MCF 10A (cell line): ENCODE measurements at regions not wholly inside any gene's neighbourhood (a gene's known extent, or its start where the extent isn't known, plus 50 kb on each side); places are given as distances from the start of the nearest gene placed in this dataset.

Experiments
- BruUV-seq: library from RNA; stranded (reverse); fragments of 400-500 nt; replicated peaks from 2 replicates; lab custom pipeline; 2021; lab: Mats Ljungman, UMichigan
- CTCF ChIA-PET: fragments of 300-600 bp; sonication (Branson Sonifier 250); formaldehyde crosslinking; extraction: SDS; loops from one replicate; lab custom pipeline; 2021; ENCODE audit warnings: antibody characterized with exemption, inconsistent platforms; lab: Yijun Ruan, JAX
- POLR2A ChIA-PET: fragments of 300-600, 350-650 bp; sonication (Branson Sonifier 250); formaldehyde crosslinking; extraction: SDS; loops from one replicate; lab custom pipeline; 2020; ENCODE audit warnings: antibody characterized with exemption, inconsistent platforms; lab: Yijun Ruan, JAX
- DNase-seq: peaks from one replicate; pipeline ENCODE4 v3.0.0-alpha.2; 2018; ENCODE audit not compliant: unreplicated experiment
- H3K27ac Mint-ChIP-seq: one replicate; pipeline ENCODE4 v1.8.0; 2022; ENCODE audit warnings: mild to moderate bottlenecking, low read depth, mixed read lengths; ENCODE audit not compliant: unreplicated experiment
- H3K27me3 Mint-ChIP-seq: one replicate; pipeline ENCODE4 v1.8.0; 2022; ENCODE audit warnings: mixed read lengths; ENCODE audit not compliant: insufficient read depth, unreplicated experiment
- H3K36me3 Mint-ChIP-seq: one replicate; pipeline ENCODE4 v1.8.0; 2022; ENCODE audit warnings: mild to moderate bottlenecking, moderate library complexity, mixed read lengths; ENCODE audit not compliant: insufficient read depth, unreplicated experiment
- H3K4me1 Mint-ChIP-seq: one replicate; pipeline ENCODE4 v1.8.0; 2022; ENCODE audit warnings: mixed read lengths; ENCODE audit not compliant: insufficient read depth, unreplicated experiment
- H3K4me3 Mint-ChIP-seq: one replicate; pipeline ENCODE4 v1.8.0; 2022; ENCODE audit warnings: mild to moderate bottlenecking, moderate library complexity, mixed read lengths; ENCODE audit not compliant: unreplicated experiment
- H3K9me3 Mint-ChIP-seq: one replicate; pipeline ENCODE4 v1.8.0; 2022; ENCODE audit warnings: mixed read lengths; ENCODE audit not compliant: unreplicated experiment
- intact Hi-C: fragments of 100-400 bp; cut with micrococcal nuclease; formaldehyde crosslinking; loops from 2 replicates; pipeline ENCODE4 v1.14.1; 2022
- TF ChIP-seq, protein P1 (sequence below): fragments of 200-600 bp; IDR thresholded peaks from one replicate; pipeline ENCODE4 v1.8.0; 2022; ENCODE audit warnings: antibody characterized with exemption, mild to moderate bottlenecking; ENCODE audit not compliant: unreplicated experiment

DNA sequence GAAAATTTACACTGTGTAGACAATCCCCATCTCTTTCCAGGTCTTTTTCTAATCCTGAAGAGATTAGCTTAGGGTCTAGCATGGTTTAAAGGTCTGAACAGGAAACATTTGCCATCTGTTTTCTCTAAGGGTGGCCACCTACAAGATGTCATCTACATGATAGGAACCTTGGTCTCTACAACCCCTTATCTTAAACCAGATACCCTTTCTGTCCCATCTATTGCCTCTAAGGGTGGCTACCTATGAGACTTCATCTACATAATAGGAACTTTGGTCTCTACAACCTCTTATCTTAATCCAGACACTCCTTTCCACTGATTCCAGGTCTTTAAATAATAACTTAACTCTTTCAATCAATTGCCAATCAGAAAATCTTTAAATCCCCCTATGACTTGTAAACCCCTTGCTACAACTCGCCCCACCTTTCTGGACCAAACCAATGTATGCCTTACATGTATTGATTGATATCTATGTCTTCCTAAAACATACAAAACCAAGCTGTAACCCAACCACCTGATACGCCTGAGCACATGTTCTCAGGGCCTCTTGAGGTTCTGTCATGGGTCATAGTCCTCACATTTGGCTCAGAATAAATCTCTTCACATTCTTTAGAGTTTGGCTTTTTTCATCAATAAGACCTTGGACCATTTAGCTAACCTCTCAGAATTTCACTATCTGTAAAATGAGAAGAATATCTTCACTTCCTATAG, 605.0 kb downstream of the TUSC7 start:
- no peak for DNase-seq

DNA sequence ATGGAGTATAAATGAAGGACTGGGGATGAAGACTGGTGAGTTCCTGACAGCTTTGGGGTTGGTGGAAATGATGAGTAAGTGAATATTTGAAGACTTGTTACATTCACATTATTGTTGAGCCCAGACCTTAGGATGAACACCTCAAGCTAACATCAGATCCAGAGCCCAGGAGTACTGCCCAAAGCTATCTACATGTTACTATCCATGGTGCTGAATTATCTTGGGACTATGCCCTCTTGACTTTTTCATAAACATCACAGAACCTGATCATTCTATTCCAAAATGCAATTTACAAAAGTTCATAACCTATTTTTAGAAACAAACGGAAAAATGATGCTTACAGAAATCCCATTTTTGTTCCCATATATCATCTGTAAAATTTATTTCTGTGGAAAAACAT, 613.3 kb downstream of the TUSC7 start:
- Mint-ChIP-seq H3K36me3 (no peaks in the 10 kb centered on the region), H3K27ac (no peak overlapping the region), H3K27me3 (peaks cover 49% of the 10 kb centered on the region), H3K9me3 (peaks cover 20% of the 10 kb centered on the region), H3K4me3 (no peak overlapping the region), H3K4me1 (no peaks in the 10 kb centered on the region)
- TF ChIP-seq, protein P1, sequence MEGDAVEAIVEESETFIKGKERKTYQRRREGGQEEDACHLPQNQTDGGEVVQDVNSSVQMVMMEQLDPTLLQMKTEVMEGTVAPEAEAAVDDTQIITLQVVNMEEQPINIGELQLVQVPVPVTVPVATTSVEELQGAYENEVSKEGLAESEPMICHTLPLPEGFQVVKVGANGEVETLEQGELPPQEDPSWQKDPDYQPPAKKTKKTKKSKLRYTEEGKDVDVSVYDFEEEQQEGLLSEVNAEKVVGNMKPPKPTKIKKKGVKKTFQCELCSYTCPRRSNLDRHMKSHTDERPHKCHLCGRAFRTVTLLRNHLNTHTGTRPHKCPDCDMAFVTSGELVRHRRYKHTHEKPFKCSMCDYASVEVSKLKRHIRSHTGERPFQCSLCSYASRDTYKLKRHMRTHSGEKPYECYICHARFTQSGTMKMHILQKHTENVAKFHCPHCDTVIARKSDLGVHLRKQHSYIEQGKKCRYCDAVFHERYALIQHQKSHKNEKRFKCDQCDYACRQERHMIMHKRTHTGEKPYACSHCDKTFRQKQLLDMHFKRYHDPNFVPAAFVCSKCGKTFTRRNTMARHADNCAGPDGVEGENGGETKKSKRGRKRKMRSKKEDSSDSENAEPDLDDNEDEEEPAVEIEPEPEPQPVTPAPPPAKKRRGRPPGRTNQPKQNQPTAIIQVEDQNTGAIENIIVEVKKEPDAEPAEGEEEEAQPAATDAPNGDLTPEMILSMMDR = no peak
- BruUV-seq = no TSS peak
- intact Hi-C loops = no loop called here
- CTCF ChIA-PET = interaction anchor here (0.7 kb wide), 1 partner anchor 1152 kb away, joined by 3 read pairs; no protein-coding TSS in a partner anchor
- peak; percentile 33 for DNase-seq
- POLR2A ChIA-PET = no interaction called here

More for the DNA sequence above, 605.0 kb downstream of the TUSC7 start:
- no peak overlapping the region for H3K27ac Mint-ChIP-seq
- TF ChIP-seq, protein P1 = no peak
- BruUV-seq = no TSS peak
- intact Hi-C loops = no loop called here
- peaks cover 4% of the 10 kb centered on the region for H3K9me3 Mint-ChIP-seq
- H3K4me1 Mint-ChIP-seq = no peaks in the 10 kb centered on the region
- ChIA-PET POLR2A (no interaction called here), CTCF (interaction anchor here (0.7 kb wide), 1 partner anchor 23 kb away, joined by 4 read pairs; no protein-coding TSS in a partner anchor)
- no peaks in the 10 kb centered on the region for H3K36me3 Mint-ChIP-seq
- peaks cover 39% of the 10 kb centered on the region for H3K27me3 Mint-ChIP-seq
- H3K4me3 Mint-ChIP-seq = no peak overlapping the region

DNA sequence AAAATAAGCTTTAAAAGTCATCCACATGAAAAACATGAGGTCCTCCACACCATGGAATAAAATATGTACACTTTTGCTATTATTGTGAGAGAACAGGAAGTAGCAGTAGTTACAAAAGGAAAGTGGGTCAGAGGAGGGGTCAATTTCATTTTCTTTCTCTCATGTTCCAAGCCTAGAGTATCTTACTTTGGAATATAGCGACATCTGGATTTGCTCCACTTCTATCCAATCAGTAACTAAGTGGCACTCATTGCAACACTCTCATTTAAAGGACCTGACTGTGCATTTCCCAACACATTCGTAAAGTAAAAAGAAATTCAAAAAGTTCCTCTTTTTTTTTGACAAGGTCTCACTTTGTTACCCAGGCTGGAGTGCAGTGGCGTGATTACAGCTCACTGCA, 637.3 kb downstream of the TUSC7 start:
- Mint-ChIP-seq H3K27me3 (peaks cover 44% of the 10 kb centered on the region), H3K4me1 (no peaks in the 10 kb centered on the region), H3K4me3 (no peak overlapping the region), H3K9me3 (no peaks in the 10 kb centered on the region), H3K27ac (no peak overlapping the region), H3K36me3 (no peaks in the 10 kb centered on the region)
- TF ChIP-seq, protein P1 = no peak
- no peak for DNase-seq
- ChIA-PET CTCF (no interaction called here), POLR2A (no interaction called here)
- BruUV-seq = no TSS peak
- intact Hi-C loops = no loop called here

DNA sequence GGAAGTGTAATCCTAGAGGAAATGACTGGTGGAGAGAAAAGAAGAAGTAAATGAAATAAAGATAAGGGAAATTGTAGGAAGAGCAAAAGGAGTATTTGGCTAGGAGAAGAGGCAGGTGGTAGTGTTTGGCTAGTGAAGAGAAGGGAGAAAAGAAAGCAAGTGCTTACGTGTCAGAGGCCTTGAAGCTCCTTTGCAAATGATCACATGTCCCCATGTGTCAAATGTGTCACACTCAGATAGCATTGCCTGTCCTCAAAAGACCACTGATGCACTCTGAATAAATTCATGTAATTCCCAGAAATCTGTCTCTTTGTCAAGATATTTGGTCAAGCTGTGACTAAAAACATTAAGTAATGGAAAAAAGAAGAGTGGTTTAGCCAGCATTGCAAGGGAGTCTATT, 639.3 kb downstream of the TUSC7 start:
- Mint-ChIP-seq H3K27ac (no peak overlapping the region), H3K27me3 (peaks cover 24% of the 10 kb centered on the region), H3K4me1 (no peaks in the 10 kb centered on the region), H3K4me3 (no peak overlapping the region), H3K36me3 (no peaks in the 10 kb centered on the region), H3K9me3 (no peaks in the 10 kb centered on the region)
- ChIA-PET CTCF (no interaction called here), POLR2A (no interaction called here)
- TF ChIP-seq, protein P1 = no peak
- no peak for DNase-seq
- BruUV-seq = no TSS peak
- intact Hi-C loops = no loop called here
